Fibroblast of skin of abdomen (primary cell): ENCODE measurements at regions not wholly inside any gene's neighbourhood (a gene's known extent, or its start where the extent isn't known, plus 50 kb on each side); places are given as distances from the start of the nearest gene placed in this dataset.
"Not testable (repeated sequence)": the region's sequence is repeated elsewhere in the genome, so short reads cannot be mapped to it uniquely, and the experiment has no call there.

Source experiments
- DNase-seq: peaks from one replicate; pipeline ENCODE4 v3.0.0-alpha.2; 2013

GRCh38 chr16:60091071-60091470 is 1357.0 kb upstream of the GOT2 start:
- DNase-seq = no peak

- no peak for DNase-seq
Observed at GRCh38 chr16:60087530-60087929, 1353.4 kb upstream of the GOT2 start.

GRCh38 chr16:60078819-60079218 is 1344.7 kb upstream of the GOT2 start:
- not testable (repeated sequence) for DNase-seq

GRCh38 chr16:60077861-60078260 is 1343.7 kb upstream of the GOT2 start:
- DNase-seq = no peak

- no peak for DNase-seq
Observed at GRCh38 chr16:60074378-60074777, 1340.3 kb upstream of the GOT2 start.

GRCh38 chr16:60073376-60073775 is 1339.3 kb upstream of the GOT2 start:
- no peak for DNase-seq

GRCh38 chr16:60064026-60064425 is 1329.9 kb upstream of the GOT2 start:
- DNase-seq = no peak

GRCh38 chr16:60061396-60061795 is 1327.3 kb upstream of the GOT2 start:
- no peak for DNase-seq

- DNase-seq = no peak
Observed at GRCh38 chr16:60060731-60061130, 1326.6 kb upstream of the GOT2 start.

- no peak for DNase-seq
Observed at GRCh38 chr16:60059141-60059540, 1325.0 kb upstream of the GOT2 start.

GRCh38 chr16:60041671-60042070 is 1307.6 kb upstream of the GOT2 start:
- no peak for DNase-seq

- peak; percentile 10 for DNase-seq
Observed at GRCh38 chr16:60031740-60032139, 1297.6 kb upstream of the GOT2 start.

GRCh38 chr16:60027351-60027750 is 1293.2 kb upstream of the GOT2 start:
- DNase-seq = no peak

GRCh38 chr16:60013076-60013475 is 1279.0 kb upstream of the GOT2 start:
- no peak for DNase-seq

GRCh38 chr16:60001523-60001922 is 1267.4 kb upstream of the GOT2 start:
- no peak for DNase-seq

GRCh38 chr16:59997706-59998105 is 1263.6 kb upstream of the GOT2 start:
- DNase-seq = no peak

GRCh38 chr16:59993101-59993500 is 1259.0 kb upstream of the GOT2 start:
- DNase-seq = no peak

- no peak for DNase-seq
Observed at GRCh38 chr16:59991171-59991570, 1257.1 kb upstream of the GOT2 start.

GRCh38 chr16:59988591-59988990 is 1254.5 kb upstream of the GOT2 start:
- DNase-seq = no peak

- DNase-seq = no peak
Observed at GRCh38 chr16:59975953-59976352, 1241.8 kb upstream of the GOT2 start.

GRCh38 chr16:59973966-59974365 is 1239.8 kb upstream of the GOT2 start:
- no peak for DNase-seq

- DNase-seq = no peak
Observed at GRCh38 chr16:59971264-59971663, 1237.1 kb upstream of the GOT2 start.

GRCh38 chr16:59964232-59964924 is 1230.3 kb upstream of the GOT2 start:
- DNase-seq = no peak

GRCh38 chr16:59959311-59959710 is 1225.2 kb upstream of the GOT2 start:
- no peak for DNase-seq

GRCh38 chr16:59950431-59950830 is 1216.3 kb upstream of the GOT2 start:
- no peak for DNase-seq
